ENCODE measurements at regions not wholly inside any gene's neighbourhood (a gene's known extent, or its start where the extent isn't known, plus 50 kb on each side); places are given as distances from the start of the nearest gene placed in this dataset.
"Not testable (repeated sequence)": the region's sequence is repeated elsewhere in the genome, so short reads cannot be mapped to it uniquely, and the experiment has no call there.

DNA sequence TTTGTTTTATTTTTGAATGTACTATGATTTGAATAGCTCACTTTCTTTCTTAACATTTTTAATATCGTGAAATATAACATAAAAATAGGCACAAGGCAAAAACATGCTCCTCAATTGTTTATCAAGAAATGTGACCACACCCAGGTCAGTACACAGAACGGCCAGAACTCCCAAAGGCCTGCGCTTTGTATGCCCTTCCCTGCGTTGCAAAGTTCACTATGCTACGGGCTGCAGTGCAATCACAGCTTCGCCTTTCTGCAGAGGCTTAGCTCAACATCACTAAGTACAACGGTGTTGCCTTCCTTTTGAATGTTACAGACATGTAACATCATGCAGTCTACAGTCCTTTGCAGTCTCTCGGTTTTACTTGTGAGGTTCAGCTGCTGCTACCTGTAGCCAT is 333.4 kb downstream of the THBS2 start:
- H3K27ac ChIP-seq: no peak overlapping the region
- TF ChIP-seq, protein P1, sequence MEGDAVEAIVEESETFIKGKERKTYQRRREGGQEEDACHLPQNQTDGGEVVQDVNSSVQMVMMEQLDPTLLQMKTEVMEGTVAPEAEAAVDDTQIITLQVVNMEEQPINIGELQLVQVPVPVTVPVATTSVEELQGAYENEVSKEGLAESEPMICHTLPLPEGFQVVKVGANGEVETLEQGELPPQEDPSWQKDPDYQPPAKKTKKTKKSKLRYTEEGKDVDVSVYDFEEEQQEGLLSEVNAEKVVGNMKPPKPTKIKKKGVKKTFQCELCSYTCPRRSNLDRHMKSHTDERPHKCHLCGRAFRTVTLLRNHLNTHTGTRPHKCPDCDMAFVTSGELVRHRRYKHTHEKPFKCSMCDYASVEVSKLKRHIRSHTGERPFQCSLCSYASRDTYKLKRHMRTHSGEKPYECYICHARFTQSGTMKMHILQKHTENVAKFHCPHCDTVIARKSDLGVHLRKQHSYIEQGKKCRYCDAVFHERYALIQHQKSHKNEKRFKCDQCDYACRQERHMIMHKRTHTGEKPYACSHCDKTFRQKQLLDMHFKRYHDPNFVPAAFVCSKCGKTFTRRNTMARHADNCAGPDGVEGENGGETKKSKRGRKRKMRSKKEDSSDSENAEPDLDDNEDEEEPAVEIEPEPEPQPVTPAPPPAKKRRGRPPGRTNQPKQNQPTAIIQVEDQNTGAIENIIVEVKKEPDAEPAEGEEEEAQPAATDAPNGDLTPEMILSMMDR (conservative IDR thresholded peaks at IDR 0.05): no peak
- no peak for TF ChIP-seq ZFX (IDR thresholded peaks at IDR 0.05)

DNA sequence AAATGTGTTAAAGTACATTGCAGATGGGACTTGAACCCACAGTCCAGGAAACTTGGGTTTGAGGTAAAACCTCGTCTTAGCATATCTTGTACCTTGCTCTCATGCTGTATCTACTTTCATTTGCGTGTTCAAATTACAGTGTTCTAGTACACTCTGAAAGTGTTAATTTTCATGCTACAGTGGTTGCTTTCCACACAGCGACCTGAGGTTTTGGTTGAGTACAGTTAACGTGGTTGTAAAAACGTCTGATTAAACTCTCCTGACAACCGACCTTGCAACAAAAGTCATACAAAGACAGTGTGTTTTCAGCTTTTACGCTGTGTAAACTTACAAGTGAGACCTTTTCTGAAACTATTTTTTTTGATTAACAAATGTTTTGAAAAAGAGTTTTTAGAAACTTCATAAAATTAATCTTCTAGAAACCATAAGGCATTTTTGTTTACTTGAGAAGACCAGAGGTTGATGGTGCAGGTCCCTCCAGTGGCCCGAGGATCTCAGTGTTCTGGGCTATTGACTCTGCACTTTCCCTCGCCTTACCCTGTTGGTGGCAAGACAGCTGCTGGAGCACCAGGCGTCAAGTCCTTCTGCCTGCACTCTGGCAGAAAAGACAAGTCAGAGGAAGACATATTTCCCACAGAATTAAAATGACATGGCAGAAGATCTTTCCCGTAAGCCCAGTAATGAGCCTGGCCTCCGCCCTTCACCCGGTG is 334.0 kb downstream of the THBS2 start:
- H3K27ac ChIP-seq: no peak overlapping the region
- no peak for TF ChIP-seq ZFX (IDR thresholded peaks at IDR 0.05)
- TF ChIP-seq, protein P1 (conservative IDR thresholded peaks at IDR 0.05): no peak

DNA sequence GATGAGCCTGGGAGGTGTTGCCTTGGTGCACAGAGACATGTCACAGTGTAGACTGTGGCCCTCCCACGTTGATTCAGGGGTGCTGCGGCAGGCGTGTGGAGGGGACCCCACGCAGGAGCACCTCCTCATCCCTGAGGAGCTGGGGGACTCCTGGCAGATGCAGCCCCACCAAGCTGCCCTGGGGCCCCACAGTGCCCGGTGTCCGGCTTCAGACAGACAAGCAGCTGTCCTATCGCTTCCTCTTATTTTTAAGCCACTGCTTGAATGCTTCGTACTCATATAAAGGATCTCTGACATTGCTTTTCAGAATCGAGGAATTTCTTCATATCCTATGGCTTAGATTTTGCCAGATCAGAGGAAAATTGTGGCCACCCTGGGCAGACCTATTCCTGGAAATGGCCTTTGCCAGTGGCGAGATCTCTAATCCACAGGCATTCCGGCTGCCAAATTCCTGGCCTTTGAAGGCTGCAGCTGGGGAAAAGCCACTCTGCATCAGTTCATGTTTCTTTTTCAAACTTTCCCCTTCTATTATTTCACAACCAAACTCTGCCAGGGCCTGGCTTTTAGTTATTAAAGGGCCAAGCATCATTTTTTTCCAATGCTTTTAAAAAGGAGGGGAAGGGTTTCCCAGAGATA is 337.0 kb downstream of the THBS2 start:
- no peak overlapping the region for H3K27ac ChIP-seq
- TF ChIP-seq ZFX (IDR thresholded peaks at IDR 0.05): no peak
- TF ChIP-seq, protein P1 (conservative IDR thresholded peaks at IDR 0.05): no peak

DNA sequence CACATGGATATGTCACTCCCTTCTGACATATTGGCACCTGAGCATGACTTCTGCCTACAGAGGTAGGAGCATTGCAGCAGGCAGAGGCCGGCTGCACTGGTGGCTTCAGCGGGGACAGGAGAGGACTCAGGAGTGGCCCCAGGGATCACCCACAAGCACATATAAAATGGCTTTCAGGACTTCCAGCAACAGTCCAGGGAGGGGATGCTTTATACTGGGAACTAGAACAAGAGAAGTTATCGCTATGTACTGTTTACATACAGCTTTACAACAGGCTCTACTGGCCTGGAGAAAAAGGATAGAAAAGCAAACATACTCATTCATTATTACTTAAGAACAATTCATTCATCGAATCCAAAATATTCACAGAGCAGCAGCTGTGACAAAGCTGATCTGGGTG is 337.8 kb downstream of the THBS2 start:
- TF ChIP-seq ZFX (IDR thresholded peaks at IDR 0.05): no peak
- TF ChIP-seq, protein P1 (conservative IDR thresholded peaks at IDR 0.05): no peak
- no peak overlapping the region for H3K27ac ChIP-seq

DNA sequence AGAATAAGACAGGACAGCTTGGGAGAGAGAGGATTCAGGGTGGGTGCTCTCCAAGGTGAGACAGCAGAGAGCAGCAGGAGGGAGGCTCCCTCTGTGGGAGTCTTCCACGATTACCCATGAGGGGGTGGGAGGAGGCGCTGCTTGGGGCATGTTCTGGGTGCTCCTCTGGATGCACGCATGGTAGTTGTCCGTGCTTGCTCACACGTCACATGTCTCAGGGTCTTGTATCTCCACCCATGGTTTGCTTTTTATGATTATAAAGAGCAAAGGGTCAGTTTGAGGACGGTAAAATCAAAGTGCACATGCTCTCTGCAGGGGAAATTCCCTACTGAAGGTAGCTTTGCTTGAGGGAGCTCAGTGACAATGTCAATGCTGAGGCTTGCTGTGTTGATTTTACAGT is 338.4 kb downstream of the THBS2 start:
- no peak overlapping the region for H3K27ac ChIP-seq
- no peak for TF ChIP-seq ZFX (IDR thresholded peaks at IDR 0.05)
- TF ChIP-seq, protein P1 (conservative IDR thresholded peaks at IDR 0.05): no peak

DNA sequence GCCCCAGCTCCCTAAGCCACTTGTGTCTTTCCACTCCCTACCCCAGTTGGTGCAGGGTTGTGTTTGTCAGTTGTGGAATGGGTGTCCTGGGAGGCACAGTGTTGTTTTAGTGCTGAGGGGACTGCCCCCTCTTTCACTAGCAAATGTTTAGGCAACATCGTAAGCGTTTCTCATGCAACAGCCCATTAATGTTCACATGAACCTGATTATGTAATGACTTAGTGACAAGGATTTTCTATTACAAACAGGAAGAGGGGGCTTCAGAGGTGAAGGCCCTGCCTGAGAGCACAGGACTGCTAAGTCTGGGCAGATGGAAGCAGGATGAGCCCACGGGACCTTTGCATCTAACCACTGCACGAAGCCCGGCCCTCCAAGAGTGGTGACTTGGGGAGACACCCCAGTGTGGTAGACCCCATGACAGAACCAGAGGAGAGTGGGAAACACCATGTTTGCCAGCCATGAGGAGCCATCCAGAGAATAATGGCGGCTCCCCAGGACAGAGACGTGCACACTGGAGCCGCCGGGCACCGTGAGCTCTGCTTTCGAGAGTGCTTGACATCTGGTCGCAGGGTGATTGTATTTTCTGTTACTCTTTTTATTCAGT is 339.7 kb downstream of the THBS2 start:
- no peak overlapping the region for H3K27ac ChIP-seq
- TF ChIP-seq, protein P1 (conservative IDR thresholded peaks at IDR 0.05): no peak
- no peak for TF ChIP-seq ZFX (IDR thresholded peaks at IDR 0.05)

DNA sequence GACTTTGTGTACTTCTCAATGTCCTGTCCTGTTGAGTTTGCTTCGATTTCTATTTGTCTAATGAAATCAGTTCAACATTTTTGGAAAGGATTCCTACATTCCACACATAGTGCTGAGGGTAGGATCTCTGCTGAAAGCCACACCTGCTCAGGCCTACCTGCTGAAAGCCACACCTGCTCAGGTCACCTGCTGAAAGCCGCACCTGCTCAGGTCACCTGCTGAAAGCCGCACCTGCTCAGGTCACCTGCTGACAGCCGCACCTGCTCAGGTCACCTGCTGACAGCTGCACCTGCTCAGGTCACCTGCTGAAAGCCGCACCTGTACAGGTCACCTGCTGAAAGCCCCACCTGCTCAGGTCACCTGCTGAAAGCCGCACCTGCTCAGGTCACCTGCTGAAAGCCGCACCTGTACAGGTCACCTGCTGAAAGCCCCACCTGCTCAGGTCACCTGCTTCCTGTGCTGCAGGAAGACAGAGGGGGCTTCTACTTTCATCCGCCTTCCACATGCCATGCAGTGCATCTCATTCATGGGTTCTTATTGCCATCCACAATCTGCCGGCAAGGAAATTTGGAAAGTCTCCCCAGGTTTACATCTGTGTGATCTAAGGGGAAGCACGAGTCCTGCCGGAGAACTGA is 340.3 kb downstream of the THBS2 start:
- not testable (repeated sequence) for H3K27ac ChIP-seq
